ENCODE measurements at regions not wholly inside any gene's neighbourhood (a gene's known extent, or its start where the extent isn't known, plus 50 kb on each side); places are given as distances from the start of the nearest gene placed in this dataset.
A peak's percentile ranks its signal among the peaks of the same experiment; 100 is the strongest.

DNA sequence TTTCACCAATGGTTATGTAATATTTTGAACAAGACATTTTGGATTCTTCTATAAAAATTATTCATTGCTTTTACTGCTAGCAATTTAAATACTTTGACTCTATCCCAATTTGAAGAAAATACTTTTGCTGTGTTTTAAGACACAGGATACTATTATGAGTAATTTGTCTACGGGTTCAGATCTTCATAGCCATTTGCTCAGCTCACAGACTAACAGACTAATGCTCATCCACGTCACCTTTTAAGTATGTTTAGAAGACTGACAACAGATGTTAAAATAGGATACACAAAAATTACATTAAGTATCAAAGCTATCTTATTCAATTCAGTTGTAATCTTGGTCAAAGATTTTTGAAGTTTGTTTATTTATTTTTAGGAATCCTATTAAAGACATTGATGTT, 251.3 kb upstream of the CHRM2 start:
- WGBS, 2 donors, result 50 to 61% methylated on average over 2 of the region's 2 CpGs
- Histone ChIP-seq H3K4me1 (peaks cover 0 to 13% (median 0%) of the 10 kb centered on the region in 4 donors), H3K27me3 (no peaks in the 10 kb centered on the region), H3K36me3 (no peaks in the 10 kb centered on the region), H3K27ac (peak overlapping the region in 1 of 4 donors; percentile 31), H3K4me3 (no peak overlapping the region), H3K9me3 (no peaks in the 10 kb centered on the region)
- TF ChIP-seq POLR2AphosphoS5 (IDR thresholded peaks at IDR 0.05) (no peak), EP300 (IDR thresholded peaks at IDR 0.05) (no peak), POLR2A (IDR thresholded peaks at IDR 0.05) (no peak)
- TF ChIP-seq, protein P1, sequence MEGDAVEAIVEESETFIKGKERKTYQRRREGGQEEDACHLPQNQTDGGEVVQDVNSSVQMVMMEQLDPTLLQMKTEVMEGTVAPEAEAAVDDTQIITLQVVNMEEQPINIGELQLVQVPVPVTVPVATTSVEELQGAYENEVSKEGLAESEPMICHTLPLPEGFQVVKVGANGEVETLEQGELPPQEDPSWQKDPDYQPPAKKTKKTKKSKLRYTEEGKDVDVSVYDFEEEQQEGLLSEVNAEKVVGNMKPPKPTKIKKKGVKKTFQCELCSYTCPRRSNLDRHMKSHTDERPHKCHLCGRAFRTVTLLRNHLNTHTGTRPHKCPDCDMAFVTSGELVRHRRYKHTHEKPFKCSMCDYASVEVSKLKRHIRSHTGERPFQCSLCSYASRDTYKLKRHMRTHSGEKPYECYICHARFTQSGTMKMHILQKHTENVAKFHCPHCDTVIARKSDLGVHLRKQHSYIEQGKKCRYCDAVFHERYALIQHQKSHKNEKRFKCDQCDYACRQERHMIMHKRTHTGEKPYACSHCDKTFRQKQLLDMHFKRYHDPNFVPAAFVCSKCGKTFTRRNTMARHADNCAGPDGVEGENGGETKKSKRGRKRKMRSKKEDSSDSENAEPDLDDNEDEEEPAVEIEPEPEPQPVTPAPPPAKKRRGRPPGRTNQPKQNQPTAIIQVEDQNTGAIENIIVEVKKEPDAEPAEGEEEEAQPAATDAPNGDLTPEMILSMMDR (IDR thresholded peaks at IDR 0.05), result no peak
- intact Hi-C loops (cut with DNase I), result no loop called here
- no peak for DNase-seq

- intact Hi-C loops (cut with DNase I), result no loop called here
- H3K36me3 ChIP-seq, result no peaks in the 10 kb centered on the region
Observed at GRCh38 chr7:136605532-136606329, 262.7 kb upstream of the CHRM2 start.

GRCh38 chr7:136601772-136602171, 266.7 kb upstream of the CHRM2 start:
- peaks cover 0 to 3% (median 0%) of the 10 kb centered on the region in 4 donors for H3K9me3 ChIP-seq
- 65 to 77% methylated on average over 2 of the region's 2 CpGs for WGBS, 2 donors
- no peak for TF ChIP-seq POLR2A (IDR thresholded peaks at IDR 0.05)
- no peak for TF ChIP-seq POLR2AphosphoS5 (IDR thresholded peaks at IDR 0.05)
- TF ChIP-seq EP300 (IDR thresholded peaks at IDR 0.05), result no peak
- TF ChIP-seq, protein P1 (IDR thresholded peaks at IDR 0.05), result no peak
- no peak for DNase-seq
- no peaks in the 10 kb centered on the region for H3K4me1 ChIP-seq
- H3K27me3 ChIP-seq, result no peaks in the 10 kb centered on the region
- H3K4me3 ChIP-seq, result no peak overlapping the region
- intact Hi-C loops (cut with DNase I), result no loop called here
- no peaks in the 10 kb centered on the region for H3K36me3 ChIP-seq
- no peak overlapping the region for H3K27ac ChIP-seq

More at GRCh38 chr7:136605532-136606329, 262.7 kb upstream of the CHRM2 start:
- Histone ChIP-seq H3K4me3 (no peak overlapping the region), H3K4me1 (no peaks in the 10 kb centered on the region), H3K27ac (no peak overlapping the region), H3K9me3 (no peaks in the 10 kb centered on the region), H3K27me3 (no peaks in the 10 kb centered on the region)
- 60 to 82% methylated on average over 2 of the region's 2 CpGs for WGBS, 2 donors
- TF ChIP-seq, protein P1 (IDR thresholded peaks at IDR 0.05), result no peak
- no peak for TF ChIP-seq EP300 (IDR thresholded peaks at IDR 0.05)
- TF ChIP-seq POLR2A (IDR thresholded peaks at IDR 0.05), result no peak
- TF ChIP-seq POLR2AphosphoS5 (IDR thresholded peaks at IDR 0.05), result no peak
- no peak for DNase-seq

DNA sequence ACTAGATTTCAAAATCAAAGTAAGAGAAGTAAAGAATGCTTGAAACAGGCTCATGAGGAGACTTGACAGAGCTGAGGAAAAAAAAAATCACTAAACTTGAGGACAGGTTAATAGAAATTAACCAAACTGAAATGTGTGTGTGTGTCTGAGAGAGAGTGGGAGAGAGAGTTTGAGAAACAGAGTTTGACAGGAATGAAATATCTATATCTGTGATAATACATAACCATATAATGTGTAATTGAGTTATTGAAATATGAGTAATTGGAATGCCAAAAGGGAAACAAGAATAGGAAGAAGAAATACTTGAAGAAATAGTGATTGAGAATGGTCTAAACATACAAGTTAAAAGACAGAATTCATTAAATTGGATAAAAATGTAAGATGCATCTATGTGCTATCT, 268.0 kb upstream of the CHRM2 start:
- peaks cover 0 to 3% (median 0%) of the 10 kb centered on the region in 4 donors for H3K9me3 ChIP-seq
- TF ChIP-seq, protein P1 (IDR thresholded peaks at IDR 0.05), result no peak
- TF ChIP-seq POLR2A (IDR thresholded peaks at IDR 0.05) (no peak), EP300 (IDR thresholded peaks at IDR 0.05) (no peak), POLR2AphosphoS5 (IDR thresholded peaks at IDR 0.05) (no peak)
- H3K4me1 ChIP-seq, result peaks cover 0 to 5% (median 2%) of the 10 kb centered on the region in 4 donors
- intact Hi-C loops (cut with DNase I), result no loop called here
- no peak overlapping the region for H3K27ac ChIP-seq
- no peak for DNase-seq
- H3K4me3 ChIP-seq, result no peak overlapping the region
- no peaks in the 10 kb centered on the region for H3K27me3 ChIP-seq
- H3K36me3 ChIP-seq, result no peaks in the 10 kb centered on the region

Data from sigmoid colon (tissue), 6 donors.